ENCODE measurements at regions not wholly inside any gene's neighbourhood (a gene's known extent, or its start where the extent isn't known, plus 50 kb on each side); places are given as distances from the start of the nearest gene placed in this dataset.
A peak's percentile ranks its signal among the peaks of the same experiment; 100 is the strongest.

DNA sequence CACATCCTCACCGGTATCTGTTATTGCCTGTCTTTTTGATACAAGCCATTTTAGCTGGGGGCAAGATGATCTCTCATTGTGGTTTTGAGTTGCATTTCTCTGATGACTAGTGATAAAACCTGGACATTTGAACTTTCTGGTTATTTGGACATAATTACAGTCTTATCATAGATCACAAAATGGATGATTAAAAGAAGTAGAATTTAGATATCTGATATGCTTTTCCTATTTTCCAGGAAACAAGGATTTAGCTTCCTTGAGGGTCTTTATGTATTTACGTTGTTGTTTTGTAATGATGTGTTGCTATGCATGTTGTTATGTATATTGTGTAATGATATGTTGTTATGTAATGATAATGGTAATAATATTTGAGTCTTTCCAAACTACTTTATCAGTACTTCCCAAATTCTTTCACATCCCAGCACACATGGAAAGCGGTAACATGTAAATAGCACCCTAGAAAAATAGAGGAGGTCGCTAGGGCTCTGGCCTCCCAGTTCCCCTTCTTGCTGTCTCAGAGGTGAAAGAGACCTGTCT lies 53.8 kb downstream of the GJD2 start:
- Mint-ChIP-seq H3K36me3 (no peaks in the 10 kb centered on the region), H3K4me3 (no peak overlapping the region), H3K27me3 (peaks cover 19% of the 10 kb centered on the region), H3K27ac (no peak overlapping the region), H3K9me3 (no peaks in the 10 kb centered on the region), H3K4me1 (no peaks in the 10 kb centered on the region)
- no peak for ATAC-seq

DNA sequence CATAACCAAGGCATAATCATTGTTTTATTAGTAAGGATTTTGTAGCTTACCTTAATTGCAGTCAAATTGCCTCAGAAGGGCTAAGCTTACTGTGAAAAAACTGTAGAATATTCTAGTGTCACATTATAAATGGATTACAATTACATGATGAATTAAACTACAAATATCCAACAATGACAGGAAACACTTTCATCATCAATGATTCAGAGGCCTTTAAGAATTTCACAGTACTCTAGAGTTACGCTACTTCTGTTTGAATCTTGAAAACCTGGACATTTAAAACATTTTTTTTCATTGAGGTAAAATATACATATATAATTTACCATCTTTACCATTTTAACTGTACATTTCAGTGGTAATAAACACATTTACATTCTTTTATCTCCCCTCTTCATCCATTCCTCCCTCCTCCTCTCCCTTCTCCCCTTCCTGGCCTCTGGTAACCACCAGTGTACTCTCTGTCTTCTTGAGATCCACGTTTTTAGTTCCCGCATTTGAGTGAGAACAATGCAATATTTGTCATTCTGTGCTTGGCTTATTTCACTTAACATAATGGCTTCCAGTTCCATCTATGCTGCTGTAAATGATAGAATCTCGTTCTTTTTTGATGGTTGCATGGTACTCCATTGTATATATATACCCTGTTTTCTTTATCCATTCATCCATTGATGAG lies 54.7 kb downstream of the GJD2 start:
- no peak for ATAC-seq
- H3K27me3 Mint-ChIP-seq = peaks cover 17% of the 10 kb centered on the region
- H3K4me3 Mint-ChIP-seq = no peak overlapping the region
- no peak overlapping the region for H3K27ac Mint-ChIP-seq
- H3K36me3 Mint-ChIP-seq = no peaks in the 10 kb centered on the region
- H3K4me1 Mint-ChIP-seq = no peaks in the 10 kb centered on the region
- no peaks in the 10 kb centered on the region for H3K9me3 Mint-ChIP-seq

DNA sequence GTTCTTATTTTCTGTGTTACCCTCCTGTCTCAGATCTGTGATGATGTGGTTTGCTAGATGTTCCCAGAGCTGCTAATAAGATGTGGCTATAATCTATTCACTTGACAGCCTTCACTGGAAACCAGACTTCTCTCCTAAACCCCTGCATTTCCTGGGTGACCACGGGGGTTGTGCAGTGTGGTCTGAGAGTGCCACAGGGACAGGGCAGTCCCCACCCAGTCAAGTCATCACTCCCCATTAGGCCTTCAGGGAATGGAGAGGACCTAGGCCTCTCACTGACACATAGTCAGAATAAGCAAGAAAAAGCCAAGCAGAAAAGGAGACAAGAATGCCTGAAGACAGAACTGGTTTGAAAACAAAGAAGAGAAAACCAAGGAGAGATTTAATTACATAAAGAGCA lies 58.3 kb downstream of the GJD2 start:
- Mint-ChIP-seq H3K4me3 (no peak overlapping the region), H3K9me3 (no peaks in the 10 kb centered on the region), H3K27me3 (peaks cover 40% of the 10 kb centered on the region), H3K36me3 (no peaks in the 10 kb centered on the region), H3K4me1 (no peaks in the 10 kb centered on the region), H3K27ac (no peak overlapping the region)
- ATAC-seq = peak; percentile 35

DNA sequence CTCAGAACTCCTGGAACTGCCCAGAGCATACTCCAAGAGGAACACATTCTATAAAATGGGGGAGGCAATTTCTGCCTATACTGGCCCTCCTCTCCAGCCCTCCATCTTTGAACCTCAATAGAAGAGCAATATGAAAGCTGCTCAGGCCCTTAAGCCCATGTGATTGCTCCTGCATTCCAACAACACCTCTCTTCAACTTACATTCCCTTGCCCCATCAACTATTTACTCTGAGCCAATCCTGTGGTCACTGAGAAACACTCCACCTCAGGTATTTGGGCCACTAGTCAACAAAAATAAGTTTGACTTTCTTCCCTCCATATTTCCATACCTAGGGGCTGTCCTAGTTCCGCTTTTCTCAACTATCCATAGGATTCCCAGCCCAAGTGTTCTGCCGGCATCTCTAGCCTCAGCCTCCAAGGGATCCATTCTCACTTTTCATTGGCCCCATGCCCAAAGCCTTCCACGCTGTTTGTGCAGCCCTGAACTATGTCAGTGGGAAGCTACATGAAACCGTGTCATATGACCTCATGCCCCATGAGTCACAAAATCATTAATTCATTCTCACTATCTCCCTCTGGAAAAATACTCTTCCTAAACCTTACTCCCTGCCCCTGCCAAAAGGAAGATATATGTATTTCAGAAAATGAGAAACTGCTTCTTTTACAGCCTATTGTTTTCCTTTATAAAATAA lies 61.6 kb downstream of the GJD2 start:
- H3K27ac Mint-ChIP-seq = no peak overlapping the region
- peaks cover 52% of the 10 kb centered on the region for H3K27me3 Mint-ChIP-seq
- peaks cover 9% of the 10 kb centered on the region for H3K9me3 Mint-ChIP-seq
- no peaks in the 10 kb centered on the region for H3K36me3 Mint-ChIP-seq
- no peak for ATAC-seq
- H3K4me1 Mint-ChIP-seq = peaks cover 9% of the 10 kb centered on the region
- no peak overlapping the region for H3K4me3 Mint-ChIP-seq

DNA sequence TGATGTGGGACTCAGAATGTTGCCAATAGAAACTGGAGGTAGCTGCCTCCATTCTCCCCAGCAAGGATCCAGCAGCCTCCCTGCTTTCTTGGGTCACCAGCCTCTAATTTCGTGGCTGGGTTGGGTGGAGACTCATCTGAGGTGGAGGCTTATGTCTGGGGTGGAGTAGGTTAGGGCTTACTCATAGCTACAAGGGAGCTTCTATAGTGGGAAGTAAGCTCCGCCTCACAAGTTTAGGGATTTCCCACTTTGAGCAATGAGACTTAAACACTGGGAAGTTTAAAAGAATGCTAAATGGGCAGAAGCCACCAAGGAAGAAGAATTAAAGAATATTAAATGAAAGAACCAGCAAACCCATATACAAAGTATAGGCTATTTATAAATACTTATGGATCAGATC lies 63.8 kb downstream of the GJD2 start:
- Mint-ChIP-seq H3K36me3 (no peaks in the 10 kb centered on the region), H3K27ac (no peak overlapping the region), H3K9me3 (peaks cover 9% of the 10 kb centered on the region), H3K4me3 (no peak overlapping the region), H3K4me1 (peaks cover 9% of the 10 kb centered on the region), H3K27me3 (peaks cover 52% of the 10 kb centered on the region)
- ATAC-seq = peak; percentile 27

DNA sequence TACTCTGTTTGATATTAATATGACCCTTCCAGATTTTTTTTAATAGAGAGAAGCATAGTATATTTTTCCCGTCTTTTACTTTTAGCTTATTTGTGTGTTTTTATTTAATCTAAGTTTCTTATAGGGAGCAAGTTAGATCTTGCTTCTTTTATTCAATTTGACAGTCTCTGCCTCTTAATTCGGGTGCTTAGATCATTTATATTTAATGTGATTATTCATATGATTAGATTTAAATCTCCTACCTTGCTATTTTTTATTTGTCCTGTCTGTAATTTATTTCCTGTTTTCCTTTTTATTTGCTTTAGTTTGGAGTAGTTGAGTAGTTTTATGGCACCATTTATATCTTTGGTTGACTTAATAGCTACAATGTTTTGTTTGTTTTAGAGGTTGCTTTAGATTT lies 66.1 kb downstream of the GJD2 start:
- Mint-ChIP-seq H3K27ac (no peak overlapping the region), H3K27me3 (peaks cover 47% of the 10 kb centered on the region), H3K9me3 (peaks cover 9% of the 10 kb centered on the region), H3K36me3 (no peaks in the 10 kb centered on the region), H3K4me3 (no peak overlapping the region), H3K4me1 (peaks cover 9% of the 10 kb centered on the region)
- ATAC-seq = no peak

DNA sequence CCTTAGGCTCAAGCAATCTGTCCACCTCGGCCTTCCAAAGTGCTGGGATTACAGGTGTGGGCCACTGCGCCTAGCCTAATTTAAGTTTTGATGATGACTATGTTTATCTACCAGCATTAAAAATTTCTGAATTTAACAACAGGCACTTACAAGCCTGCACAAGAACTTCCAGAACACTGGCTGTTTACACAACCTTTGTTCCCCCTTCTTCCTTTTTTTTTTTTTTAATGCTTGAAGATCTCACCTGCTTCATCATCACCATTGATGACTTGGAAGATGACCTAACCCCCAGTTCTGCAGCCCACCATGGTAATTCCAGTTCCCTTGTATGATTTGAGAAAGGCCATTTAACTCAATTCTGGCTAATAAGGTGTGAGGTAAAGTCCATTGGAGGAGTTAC lies 70.4 kb downstream of the GJD2 start:
- H3K9me3 Mint-ChIP-seq = peaks cover 4% of the 10 kb centered on the region
- no peak overlapping the region for H3K4me3 Mint-ChIP-seq
- H3K36me3 Mint-ChIP-seq = no peaks in the 10 kb centered on the region
- no peak overlapping the region for H3K27ac Mint-ChIP-seq
- no peak for ATAC-seq
- peaks cover 8% of the 10 kb centered on the region for H3K27me3 Mint-ChIP-seq
- no peaks in the 10 kb centered on the region for H3K4me1 Mint-ChIP-seq

DNA sequence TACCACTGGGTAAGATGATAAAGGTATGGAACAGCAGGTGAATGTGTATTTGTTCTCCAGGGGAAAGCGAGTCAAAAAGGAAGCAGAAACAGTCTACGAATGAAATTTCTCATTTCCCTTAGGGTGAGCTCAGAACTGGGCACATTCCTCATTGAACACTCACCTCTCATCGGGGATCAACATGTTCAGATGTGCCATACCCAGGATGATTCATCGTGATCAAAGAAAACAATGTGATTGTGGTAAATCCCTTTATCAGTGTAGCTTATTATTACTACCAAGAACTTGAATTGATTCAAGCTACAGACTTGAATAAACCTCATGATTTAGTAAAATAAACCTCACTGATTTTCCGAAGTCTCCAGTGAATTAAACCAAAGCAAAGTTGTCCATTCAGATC lies 72.1 kb downstream of the GJD2 start:
- Mint-ChIP-seq H3K27me3 (no peaks in the 10 kb centered on the region), H3K9me3 (no peaks in the 10 kb centered on the region), H3K4me1 (no peaks in the 10 kb centered on the region), H3K27ac (no peak overlapping the region), H3K4me3 (no peak overlapping the region), H3K36me3 (no peaks in the 10 kb centered on the region)
- ATAC-seq = no peak

DNA sequence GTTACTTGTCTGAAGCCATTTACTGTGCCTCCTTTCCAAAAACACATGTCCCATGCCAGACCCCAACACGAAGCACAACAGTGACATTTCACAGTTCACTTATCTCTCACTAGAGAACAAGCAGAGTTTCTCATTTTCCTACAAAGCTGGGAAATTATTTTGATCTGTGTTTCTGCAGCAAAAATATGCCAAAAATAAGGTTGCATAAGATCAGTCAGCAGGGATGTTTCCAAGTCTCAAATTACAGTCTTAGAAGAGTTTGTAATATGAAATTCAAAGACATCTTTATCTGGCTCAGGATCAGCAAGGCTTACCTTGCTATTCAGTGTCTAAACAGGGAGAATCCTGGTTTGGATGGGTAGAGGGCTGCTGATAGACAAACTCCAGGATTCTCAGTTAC lies 75.5 kb downstream of the GJD2 start:
- Mint-ChIP-seq H3K27ac (no peak overlapping the region), H3K4me3 (no peak overlapping the region), H3K36me3 (no peaks in the 10 kb centered on the region), H3K27me3 (peaks cover 1% of the 10 kb centered on the region), H3K9me3 (no peaks in the 10 kb centered on the region), H3K4me1 (no peaks in the 10 kb centered on the region)
- ATAC-seq = no peak

DNA sequence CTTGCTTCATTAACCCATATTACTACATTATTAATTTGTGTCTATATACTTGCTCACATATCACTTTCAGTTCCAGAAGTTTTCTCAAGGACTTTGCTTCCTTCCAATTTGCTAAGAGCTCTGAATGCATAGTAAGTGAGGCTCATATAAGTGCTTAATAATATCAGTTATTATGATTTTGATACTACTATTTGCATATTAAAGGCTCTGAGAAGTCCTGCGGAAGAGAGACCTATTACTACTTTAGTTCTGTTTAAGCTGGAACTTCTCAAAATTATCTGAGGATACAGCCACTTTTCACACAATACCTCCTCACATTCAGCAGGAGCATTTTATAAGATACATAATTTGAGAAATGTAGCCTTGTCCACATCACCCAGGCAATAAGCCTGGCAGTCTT lies 81.6 kb downstream of the GJD2 start:
- Mint-ChIP-seq H3K27ac (no peak overlapping the region), H3K27me3 (peaks cover 24% of the 10 kb centered on the region), H3K4me1 (no peaks in the 10 kb centered on the region), H3K4me3 (no peak overlapping the region), H3K36me3 (no peaks in the 10 kb centered on the region), H3K9me3 (no peaks in the 10 kb centered on the region)
- ATAC-seq = no peak

DNA sequence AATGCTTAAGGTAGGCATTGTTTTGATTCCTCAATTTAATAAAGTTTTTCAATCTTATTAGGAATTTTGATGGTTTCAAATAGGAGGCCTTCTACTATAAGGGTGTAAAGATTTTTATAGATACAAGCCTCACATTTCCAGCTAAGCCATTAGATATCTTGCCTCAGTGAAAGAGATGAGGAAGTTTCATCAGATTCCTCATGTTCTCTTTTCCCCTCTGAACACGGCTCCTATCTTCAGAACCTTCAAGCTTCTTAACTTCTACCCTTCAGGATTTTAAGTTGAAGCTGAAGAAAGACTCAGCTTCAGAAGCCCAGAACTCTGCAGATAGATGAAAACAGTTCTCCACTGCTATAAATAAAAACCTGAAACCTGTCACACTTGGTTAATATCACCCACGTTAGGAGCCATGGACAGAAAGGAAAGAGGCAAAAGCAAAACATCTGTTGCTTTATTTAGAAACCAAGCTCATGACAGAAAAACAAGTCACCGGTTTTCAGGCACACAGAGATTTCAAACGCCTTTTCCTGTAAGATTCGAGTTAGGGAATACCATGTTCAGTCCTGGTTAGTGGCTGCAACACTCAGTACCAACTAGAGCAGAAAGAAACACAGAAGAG lies 82.2 kb upstream of the GOLGA8B start:
- peaks cover 22% of the 10 kb centered on the region for H3K27me3 Mint-ChIP-seq

DNA sequence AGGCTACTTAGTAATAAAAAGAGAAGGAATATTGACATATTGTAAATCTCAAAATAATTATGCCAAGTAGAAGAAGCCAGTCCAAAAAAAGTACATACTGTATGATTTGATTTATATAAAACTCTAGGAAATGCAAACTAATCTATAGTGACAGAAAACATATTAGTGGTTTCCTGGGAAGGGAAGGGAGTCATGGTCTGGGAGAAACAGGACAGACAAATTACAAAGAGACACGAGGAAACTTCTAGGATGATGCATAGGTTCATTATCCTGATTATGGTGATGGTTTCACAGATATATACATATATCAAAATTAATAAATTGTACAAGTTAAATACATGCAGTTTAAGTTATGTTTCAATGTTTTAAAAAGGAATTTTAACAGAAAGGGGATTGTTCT lies 81.0 kb upstream of the GOLGA8B start:
- Mint-ChIP-seq H3K36me3 (no peaks in the 10 kb centered on the region), H3K27ac (no peak overlapping the region), H3K4me3 (no peak overlapping the region), H3K9me3 (no peaks in the 10 kb centered on the region), H3K4me1 (no peaks in the 10 kb centered on the region), H3K27me3 (peaks cover 29% of the 10 kb centered on the region)
- no peak for ATAC-seq

More for the DNA sequence above, 82.2 kb upstream of the GOLGA8B start:
- no peak overlapping the region for H3K27ac Mint-ChIP-seq
- no peak for ATAC-seq
- H3K9me3 Mint-ChIP-seq = no peaks in the 10 kb centered on the region
- no peaks in the 10 kb centered on the region for H3K36me3 Mint-ChIP-seq
- H3K4me1 Mint-ChIP-seq = no peaks in the 10 kb centered on the region
- no peak overlapping the region for H3K4me3 Mint-ChIP-seq

DNA sequence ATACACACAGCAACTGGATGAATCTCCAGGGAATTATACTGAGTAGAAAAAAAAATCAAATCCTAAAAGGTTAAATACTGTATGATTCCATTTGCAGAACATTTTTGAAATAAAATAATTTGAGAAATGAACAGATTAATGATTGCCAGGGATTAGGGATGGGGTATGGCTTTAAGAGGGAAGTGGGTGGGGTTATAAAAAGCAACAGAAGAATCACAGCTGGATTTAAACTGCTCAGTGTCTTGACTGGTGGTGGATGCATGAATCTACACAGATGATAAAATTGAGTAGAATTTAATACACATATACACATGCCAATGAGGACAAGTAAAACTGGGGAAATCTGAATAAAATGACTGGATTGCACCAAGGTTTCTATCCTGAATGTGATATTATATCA lies 79.7 kb upstream of the GOLGA8B start:
- H3K9me3 Mint-ChIP-seq = no peaks in the 10 kb centered on the region
- no peaks in the 10 kb centered on the region for H3K36me3 Mint-ChIP-seq
- H3K27ac Mint-ChIP-seq = no peak overlapping the region
- no peak overlapping the region for H3K4me3 Mint-ChIP-seq
- ATAC-seq = no peak
- peaks cover 26% of the 10 kb centered on the region for H3K27me3 Mint-ChIP-seq
- H3K4me1 Mint-ChIP-seq = no peaks in the 10 kb centered on the region

DNA sequence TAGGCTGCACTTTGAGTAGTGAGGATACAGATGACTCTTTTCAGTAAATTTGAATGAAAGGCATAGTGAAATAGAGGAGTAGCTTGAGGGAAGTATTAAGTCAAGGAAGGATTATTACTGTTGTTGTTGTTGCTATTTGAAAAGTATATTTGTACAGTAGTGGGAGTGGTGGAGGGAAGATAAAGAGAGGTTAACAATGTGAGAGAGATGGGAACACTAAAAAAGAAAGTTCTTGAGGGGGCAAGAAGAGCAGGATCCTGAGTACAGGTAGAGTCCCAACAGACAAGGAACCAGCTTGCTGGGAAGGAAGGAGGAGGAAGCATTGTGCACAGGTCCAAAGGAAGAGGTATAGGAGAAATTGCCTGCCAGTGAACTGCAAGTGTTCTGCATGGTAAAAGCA lies 75.6 kb upstream of the GOLGA8B start:
- Mint-ChIP-seq H3K9me3 (no peaks in the 10 kb centered on the region), H3K27ac (no peak overlapping the region), H3K4me1 (no peaks in the 10 kb centered on the region), H3K4me3 (no peak overlapping the region), H3K36me3 (no peaks in the 10 kb centered on the region), H3K27me3 (peaks cover 42% of the 10 kb centered on the region)
- ATAC-seq = no peak

DNA sequence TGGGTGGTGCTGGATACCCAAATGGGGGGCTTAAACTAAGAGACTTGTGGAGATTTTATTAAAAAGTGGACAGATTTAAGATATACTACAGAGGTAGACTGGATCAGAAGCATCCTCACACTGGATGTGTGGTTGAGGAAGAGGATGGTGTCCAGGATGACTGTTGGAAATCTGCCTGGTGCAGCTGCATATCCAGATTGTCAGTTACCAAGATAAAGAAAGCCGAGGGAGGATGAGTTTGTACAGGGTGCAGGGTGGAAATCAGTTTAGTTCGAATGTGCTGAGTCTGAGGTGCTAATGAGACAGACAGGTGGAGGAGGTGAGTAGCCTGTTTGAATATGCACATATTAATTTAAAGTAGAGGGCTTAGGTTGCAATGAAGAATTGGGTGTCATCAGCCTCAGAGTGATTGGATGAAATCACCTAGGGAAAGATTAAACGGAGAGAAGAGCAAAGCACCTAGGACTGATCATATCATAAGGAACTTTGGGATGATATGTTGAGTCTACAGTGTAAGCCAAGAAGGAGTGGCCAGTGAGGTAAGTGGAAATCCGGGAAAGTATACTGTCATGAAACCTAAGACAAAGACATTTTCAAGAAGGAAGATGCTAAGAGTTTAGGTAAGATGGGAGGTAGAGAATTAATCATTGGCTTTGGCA lies 74.1 kb upstream of the GOLGA8B start:
- H3K9me3 Mint-ChIP-seq = no peaks in the 10 kb centered on the region
- no peaks in the 10 kb centered on the region for H3K4me1 Mint-ChIP-seq
- no peaks in the 10 kb centered on the region for H3K36me3 Mint-ChIP-seq
- no peak overlapping the region for H3K4me3 Mint-ChIP-seq
- no peak for ATAC-seq
- H3K27ac Mint-ChIP-seq = no peak overlapping the region
- peaks cover 42% of the 10 kb centered on the region for H3K27me3 Mint-ChIP-seq
